ENCODE measurements at regions not wholly inside any gene's neighbourhood (a gene's known extent, or its start where the extent isn't known, plus 50 kb on each side); places are given as distances from the start of the nearest gene placed in this dataset.

- intact Hi-C loops (cut with micrococcal nuclease) = no loop called here
These were observed 82.1 kb upstream of the GGTLC1 start for GRCh38 chr20:24070679-24071078.

DNA sequence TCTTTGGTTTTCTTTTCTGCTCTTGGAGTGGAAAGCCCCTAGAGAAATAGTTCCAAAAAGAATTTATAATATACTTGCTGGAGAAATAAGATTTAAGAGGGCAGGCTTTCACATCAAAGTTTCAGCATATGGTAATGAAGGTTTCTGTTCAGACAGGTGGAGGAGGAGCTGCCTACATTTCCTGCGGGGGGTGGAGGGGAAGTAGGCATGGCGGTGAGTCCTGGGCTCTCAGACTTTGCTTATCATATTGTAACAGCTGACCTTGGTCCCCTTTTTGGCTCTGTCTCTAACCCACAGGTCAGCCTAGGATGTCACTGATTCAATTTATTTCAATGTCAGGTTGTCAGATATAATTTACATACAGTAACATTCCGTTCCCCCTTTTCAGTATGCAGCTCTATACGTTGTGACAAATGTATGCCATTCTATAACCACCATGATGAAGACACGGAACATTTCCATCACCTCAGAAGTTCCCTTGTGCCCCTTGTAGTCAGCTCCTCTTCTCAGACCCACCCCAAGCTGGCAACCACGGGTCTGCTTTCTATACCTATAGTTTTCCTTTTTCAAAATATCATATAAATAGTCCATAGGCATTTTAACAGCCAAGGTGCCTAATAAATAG, 77.6 kb upstream of the GGTLC1 start:
- intact Hi-C loops (cut with micrococcal nuclease) = no loop called here

- intact Hi-C loops (cut with micrococcal nuclease) = no loop called here
These were observed 76.3 kb upstream of the GGTLC1 start for GRCh38 chr20:24064915-24065314.

DNA sequence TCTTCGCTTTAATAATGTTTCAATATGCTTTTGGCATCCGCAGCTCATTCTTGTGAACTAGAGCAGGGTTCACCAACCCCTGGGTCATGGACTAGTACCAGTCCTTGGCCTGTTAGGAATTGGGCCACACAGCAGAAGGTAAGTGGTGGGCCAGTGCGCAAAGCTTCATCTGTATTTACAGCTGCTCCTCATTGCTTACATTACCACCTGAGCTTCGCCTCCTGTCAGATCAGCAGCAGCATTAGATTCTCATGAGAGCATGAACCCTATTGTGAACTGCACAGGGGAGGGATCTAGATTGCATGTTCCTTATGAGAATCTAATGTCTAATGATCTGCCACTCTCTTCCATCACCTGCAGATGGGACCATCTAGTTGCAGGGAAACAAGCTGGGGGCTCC, 75.5 kb upstream of the GGTLC1 start:
- intact Hi-C loops (cut with micrococcal nuclease) = no loop called here

- intact Hi-C loops (cut with micrococcal nuclease) = no loop called here
These were observed 74.5 kb upstream of the GGTLC1 start for GRCh38 chr20:24063100-24063499.

- intact Hi-C loops (cut with micrococcal nuclease) = no loop called here
These were observed 72.4 kb upstream of the GGTLC1 start for GRCh38 chr20:24060851-24061590.

GRCh38 chr20:24059174-24059573, 70.6 kb upstream of the GGTLC1 start:
- intact Hi-C loops (cut with micrococcal nuclease) = no loop called here

GRCh38 chr20:24056491-24056890, 67.9 kb upstream of the GGTLC1 start:
- intact Hi-C loops (cut with micrococcal nuclease) = no loop called here

DNA sequence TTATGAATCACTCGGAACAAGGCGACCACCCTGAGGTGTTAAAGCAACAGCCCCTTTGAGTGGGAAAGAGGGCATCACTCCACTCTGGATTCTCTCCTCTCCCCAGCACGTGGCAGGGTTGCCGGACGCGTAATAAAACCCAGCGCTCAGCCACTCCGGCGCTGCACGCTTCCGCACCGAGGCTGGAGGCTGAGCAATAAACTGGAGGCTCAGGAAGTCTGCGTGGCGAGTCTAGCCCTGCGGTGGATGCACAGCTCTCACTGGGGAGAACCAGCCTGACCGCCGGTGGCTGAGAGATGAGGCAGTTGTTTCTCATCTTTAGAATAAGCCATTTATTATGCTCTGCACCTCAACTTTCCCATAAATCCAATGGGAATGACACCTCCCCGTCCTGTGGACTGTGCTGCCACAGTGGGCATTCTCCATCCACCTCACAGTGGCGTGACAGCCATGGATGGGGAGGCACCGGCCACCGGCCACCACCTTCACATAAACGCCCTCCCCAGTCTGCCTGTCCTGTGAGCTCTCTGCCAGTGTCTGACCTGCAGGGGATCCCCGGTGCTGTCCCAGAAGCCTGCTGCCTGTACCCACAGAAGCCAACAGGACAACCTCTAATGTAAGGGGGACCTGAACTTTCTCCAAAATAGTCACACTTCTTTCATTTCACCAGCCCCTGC, 64.2 kb upstream of the GGTLC1 start:
- intact Hi-C loops (cut with micrococcal nuclease) = no loop called here

GRCh38 chr20:24051160-24051559, 62.6 kb upstream of the GGTLC1 start:
- intact Hi-C loops (cut with micrococcal nuclease) = no loop called here

GRCh38 chr20:24050119-24050518, 61.5 kb upstream of the GGTLC1 start:
- intact Hi-C loops (cut with micrococcal nuclease) = no loop called here

GRCh38 chr20:24049081-24049480, 60.5 kb upstream of the GGTLC1 start:
- intact Hi-C loops (cut with micrococcal nuclease) = no loop called here

DNA sequence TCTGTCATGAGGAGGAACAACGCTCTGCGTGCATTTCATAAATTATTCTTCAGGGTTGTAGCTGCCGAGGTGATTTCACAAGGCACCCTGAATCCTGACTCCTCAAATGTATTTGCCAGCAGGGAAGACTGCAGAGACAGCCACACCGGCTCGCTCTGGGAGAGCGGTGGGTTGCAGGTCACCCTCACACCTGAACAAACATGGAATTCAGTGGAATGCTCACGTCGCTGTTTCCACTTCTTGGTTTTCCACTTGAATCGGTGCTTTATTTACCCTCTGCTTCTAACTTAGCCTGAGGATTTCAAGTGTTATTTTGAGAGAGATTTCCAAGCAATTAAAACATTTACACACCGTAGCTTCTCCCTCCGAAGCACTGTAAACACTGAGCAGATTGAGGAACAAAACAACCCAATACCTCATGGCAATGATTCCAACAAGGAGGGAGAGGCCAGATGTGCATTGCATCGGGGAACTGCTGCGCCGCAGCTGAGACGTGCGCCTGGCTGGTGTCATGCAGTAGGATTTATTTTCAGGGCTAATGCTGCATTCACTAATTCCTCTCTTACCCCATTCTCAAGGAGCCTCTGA, 59.5 kb upstream of the GGTLC1 start:
- intact Hi-C loops (cut with micrococcal nuclease) = no loop called here

DNA sequence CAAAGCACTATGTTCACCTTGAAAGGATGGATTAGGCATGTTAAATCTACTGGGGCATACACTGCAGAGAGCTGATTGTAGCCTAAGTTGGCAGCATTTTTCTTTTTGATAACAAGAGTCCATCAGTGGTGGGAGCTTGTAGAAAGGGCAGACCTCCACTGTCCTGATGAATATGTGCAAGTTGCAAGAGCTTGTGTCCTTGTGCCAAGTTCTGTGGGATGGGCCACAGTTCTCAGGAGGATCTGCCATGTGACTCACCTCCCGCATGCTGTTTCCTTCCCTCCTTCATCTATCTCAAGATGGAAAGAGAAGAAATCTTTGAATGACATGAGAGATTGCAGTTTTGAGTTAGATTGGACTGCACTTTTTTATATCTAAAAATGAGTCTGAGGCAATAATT, 58.3 kb upstream of the GGTLC1 start:
- intact Hi-C loops (cut with micrococcal nuclease) = no loop called here

GRCh38 chr20:24045621-24046318, 57.2 kb upstream of the GGTLC1 start:
- intact Hi-C loops (cut with micrococcal nuclease) = loop anchor here (1.0 kb wide), 1 partner anchor 18 kb away; no protein-coding TSS in a partner anchor

DNA sequence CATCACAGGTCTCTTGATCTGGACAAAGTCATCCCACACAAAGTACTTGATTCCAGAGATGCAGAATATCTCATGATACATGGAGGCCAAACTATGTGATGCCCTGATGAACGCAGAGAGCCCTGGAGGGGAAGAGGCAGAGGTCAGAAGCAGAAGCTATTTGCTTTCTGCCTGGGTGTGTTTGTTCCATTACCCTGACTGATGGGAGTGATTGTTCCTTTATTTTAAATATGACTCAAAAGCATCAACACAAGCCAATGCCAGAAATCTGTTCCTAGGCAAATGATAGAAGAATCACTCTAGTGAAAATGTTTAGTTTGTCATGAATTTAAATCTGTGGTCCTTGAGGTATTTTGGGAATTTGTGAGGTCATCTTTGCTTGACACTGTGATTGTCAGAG, 54.7 kb upstream of the GGTLC1 start:
- intact Hi-C loops (cut with micrococcal nuclease) = no loop called here

- intact Hi-C loops (cut with micrococcal nuclease) = no loop called here
These were observed 54.1 kb upstream of the GGTLC1 start for GRCh38 chr20:24042646-24043045.

DNA sequence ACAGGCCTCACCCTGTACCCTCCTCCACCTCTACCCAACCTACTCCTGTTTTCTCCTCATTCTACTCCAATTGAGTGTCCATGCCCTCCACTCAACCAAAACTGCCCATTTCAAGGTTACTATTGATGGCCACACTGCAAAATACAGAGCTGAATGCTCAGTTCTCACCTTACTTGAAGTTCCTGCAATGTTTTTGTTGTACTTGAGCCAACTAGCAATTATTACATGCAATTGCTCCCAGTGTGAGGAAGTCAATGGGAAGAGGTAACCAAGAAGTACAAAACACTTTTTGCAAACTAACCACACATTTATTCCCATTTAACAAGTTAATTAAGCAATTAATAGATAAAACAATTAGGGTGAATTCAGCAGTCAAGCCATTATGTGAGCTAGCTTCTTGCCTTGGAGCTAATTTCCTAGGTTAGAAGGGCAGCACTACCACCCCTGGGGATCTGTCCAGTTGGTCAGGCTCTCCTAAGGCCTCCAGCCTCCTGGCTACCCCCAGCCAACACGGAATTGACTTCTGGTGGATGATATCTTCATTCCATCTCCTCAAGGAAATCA, 52.4 kb upstream of the GGTLC1 start:
- intact Hi-C loops (cut with micrococcal nuclease) = no loop called here

GRCh38 chr20:24039196-24039595, 50.6 kb upstream of the GGTLC1 start:
- intact Hi-C loops (cut with micrococcal nuclease) = no loop called here
